ENCODE measurements at regions not wholly inside any gene's neighbourhood (a gene's known extent, or its start where the extent isn't known, plus 50 kb on each side); places are given as distances from the start of the nearest gene placed in this dataset.

GRCh38 chr6:168160506-168161370, 81.7 kb upstream of the FRMD1 start:
- Histone ChIP-seq H3K9me2 (ENCODE audit: insufficient read depth, low read length) (no peaks in the 10 kb centered on the region), H4K20me1 (ENCODE audit: insufficient read depth, low read length) (no peaks in the 10 kb centered on the region), H3K79me2 (ENCODE audit: insufficient read depth, low read depth, low read length) (no peaks in the 10 kb centered on the region), H3K4me1 (ENCODE audit: insufficient read depth, low read length, poor library complexity, severe bottlenecking) (no peaks in the 10 kb centered on the region), H3K27ac (ENCODE audit: low read depth, low read length, poor library complexity, severe bottlenecking) (no peak overlapping the region), H3K36me3 (ENCODE audit: insufficient read depth, low read length) (no peaks in the 10 kb centered on the region), H3K9me3 (ENCODE audit: low read length) (no peaks in the 10 kb centered on the region), H2AFZ (ENCODE audit: low read length) (no peak overlapping the region), H3K4me2 (ENCODE audit: low read length) (no peak overlapping the region), H3K4me3 (ENCODE audit: low read depth, low read length, poor library complexity, severe bottlenecking) (no peak overlapping the region)
- TF ChIP-seq CTCF (conservative IDR thresholded peaks at IDR 0.05; ENCODE audit: low read length) (no peak), EZH2phosphoT487 (IDR thresholded peaks at IDR 0.05; ENCODE audit: borderline replicate concordance, low read depth, low read length) (no peak)
- CTCF ChIA-PET (ENCODE audit: unreplicated experiment), result no interaction called here
- POLR2A ChIA-PET, result no interaction called here
- BruUV-seq (replicated peaks), result no TSS peak
- intact Hi-C loops (cut with micrococcal nuclease; ENCODE audit: unreplicated experiment), result no loop called here
- no peak for DNase-seq (ENCODE audit: low spot score)

GRCh38 chr6:168159506-168159905, 80.5 kb upstream of the FRMD1 start:
- Histone ChIP-seq H3K9me2 (ENCODE audit: insufficient read depth, low read length) (no peaks in the 10 kb centered on the region), H3K9me3 (ENCODE audit: low read length) (no peaks in the 10 kb centered on the region), H3K36me3 (ENCODE audit: insufficient read depth, low read length) (no peaks in the 10 kb centered on the region), H3K4me1 (ENCODE audit: insufficient read depth, low read length, poor library complexity, severe bottlenecking) (no peaks in the 10 kb centered on the region), H2AFZ (ENCODE audit: low read length) (no peak overlapping the region), H3K27ac (ENCODE audit: low read depth, low read length, poor library complexity, severe bottlenecking) (no peak overlapping the region), H3K79me2 (ENCODE audit: insufficient read depth, low read depth, low read length) (no peaks in the 10 kb centered on the region), H3K4me2 (ENCODE audit: low read length) (no peak overlapping the region), H3K4me3 (ENCODE audit: low read depth, low read length, poor library complexity, severe bottlenecking) (no peak overlapping the region), H4K20me1 (ENCODE audit: insufficient read depth, low read length) (no peaks in the 10 kb centered on the region)
- TF ChIP-seq CTCF (conservative IDR thresholded peaks at IDR 0.05; ENCODE audit: low read length) (no peak), EZH2phosphoT487 (IDR thresholded peaks at IDR 0.05; ENCODE audit: borderline replicate concordance, low read depth, low read length) (no peak)
- no peak for DNase-seq (ENCODE audit: low spot score)
- BruUV-seq (replicated peaks), result no TSS peak
- ChIA-PET POLR2A (no interaction called here), CTCF (ENCODE audit: unreplicated experiment) (no interaction called here)
- intact Hi-C loops (cut with micrococcal nuclease; ENCODE audit: unreplicated experiment), result no loop called here

- ChIA-PET CTCF (ENCODE audit: unreplicated experiment) (no interaction called here), POLR2A (no interaction called here)
- Histone ChIP-seq H3K4me2 (ENCODE audit: low read length) (no peak overlapping the region), H3K4me3 (ENCODE audit: low read depth, low read length, poor library complexity, severe bottlenecking) (no peak overlapping the region), H3K4me1 (ENCODE audit: insufficient read depth, low read length, poor library complexity, severe bottlenecking) (no peaks in the 10 kb centered on the region), H3K9me3 (ENCODE audit: low read length) (no peaks in the 10 kb centered on the region), H3K36me3 (ENCODE audit: insufficient read depth, low read length) (no peaks in the 10 kb centered on the region), H4K20me1 (ENCODE audit: insufficient read depth, low read length) (no peaks in the 10 kb centered on the region), H3K9me2 (ENCODE audit: insufficient read depth, low read length) (no peaks in the 10 kb centered on the region), H3K79me2 (ENCODE audit: insufficient read depth, low read depth, low read length) (no peaks in the 10 kb centered on the region), H3K27ac (ENCODE audit: low read depth, low read length, poor library complexity, severe bottlenecking) (no peak overlapping the region), H2AFZ (ENCODE audit: low read length) (no peak overlapping the region)
- no peak for DNase-seq (ENCODE audit: low spot score)
- intact Hi-C loops (cut with micrococcal nuclease; ENCODE audit: unreplicated experiment), result no loop called here
- BruUV-seq (replicated peaks), result no TSS peak
- TF ChIP-seq CTCF (conservative IDR thresholded peaks at IDR 0.05; ENCODE audit: low read length), result no peak
- TF ChIP-seq EZH2phosphoT487 (IDR thresholded peaks at IDR 0.05; ENCODE audit: borderline replicate concordance, low read depth, low read length), result no peak
Observed at GRCh38 chr6:168158980-168159349, 80.0 kb upstream of the FRMD1 start.
